GM19467 (cell line): ENCODE measurements at regions not wholly inside any gene's neighbourhood (a gene's known extent, or its start where the extent isn't known, plus 50 kb on each side); places are given as distances from the start of the nearest gene placed in this dataset.

ENCODE experiments used
- ATAC-seq: cut with Tn5 transposase; IDR thresholded peaks from one replicate; pipeline ENCODE4 v1.9.1; 2021; ENCODE audit warnings: mild to moderate bottlenecking, moderate library complexity; ENCODE audit not compliant: unreplicated experiment

- ATAC-seq, result no peak
Measured at GRCh38 chr18:56323673-56324072, 314.7 kb downstream of the TXNL1 start.

GRCh38 chr18:56322406-56322805, 316.0 kb downstream of the TXNL1 start:
- no peak for ATAC-seq

DNA sequence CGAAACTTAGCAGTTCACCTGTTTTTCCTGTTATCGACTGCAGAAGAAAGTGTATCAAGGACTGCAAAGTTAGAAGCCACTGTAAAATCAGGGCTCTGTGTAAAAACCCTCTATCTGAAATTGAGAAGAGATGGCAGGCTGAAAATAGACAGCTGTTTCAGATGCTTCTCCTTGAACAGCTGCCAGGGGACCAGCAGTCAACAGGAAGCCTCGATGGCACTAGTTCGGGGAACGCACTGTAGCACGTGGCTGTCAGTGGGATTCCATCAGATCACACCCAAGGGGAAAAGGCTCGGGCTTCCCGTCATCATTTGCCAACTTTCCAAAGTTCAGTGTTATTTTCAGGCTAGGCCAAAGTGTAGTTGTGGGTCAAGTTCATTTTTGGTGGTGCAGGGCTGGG, 316.9 kb downstream of the TXNL1 start:
- ATAC-seq, result no peak

DNA sequence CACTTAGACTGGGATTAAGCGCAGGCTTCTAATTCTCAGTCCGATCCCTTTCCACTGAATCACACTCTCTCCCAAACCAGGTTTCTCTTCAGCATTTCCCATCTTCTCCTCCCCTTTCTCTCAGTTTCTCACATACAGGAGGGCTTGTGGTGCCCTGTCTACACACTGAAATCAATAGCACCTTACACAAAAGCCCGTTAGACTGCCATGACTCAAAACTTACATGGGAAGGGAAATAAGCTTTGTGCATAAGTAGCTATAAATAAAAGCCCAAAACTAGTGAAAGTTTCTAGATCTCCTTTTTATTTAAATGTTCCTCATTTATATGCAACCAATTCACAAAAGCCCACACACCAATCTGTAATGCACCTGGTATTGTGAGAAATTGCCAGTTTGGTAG, 318.4 kb downstream of the TXNL1 start:
- no peak for ATAC-seq

DNA sequence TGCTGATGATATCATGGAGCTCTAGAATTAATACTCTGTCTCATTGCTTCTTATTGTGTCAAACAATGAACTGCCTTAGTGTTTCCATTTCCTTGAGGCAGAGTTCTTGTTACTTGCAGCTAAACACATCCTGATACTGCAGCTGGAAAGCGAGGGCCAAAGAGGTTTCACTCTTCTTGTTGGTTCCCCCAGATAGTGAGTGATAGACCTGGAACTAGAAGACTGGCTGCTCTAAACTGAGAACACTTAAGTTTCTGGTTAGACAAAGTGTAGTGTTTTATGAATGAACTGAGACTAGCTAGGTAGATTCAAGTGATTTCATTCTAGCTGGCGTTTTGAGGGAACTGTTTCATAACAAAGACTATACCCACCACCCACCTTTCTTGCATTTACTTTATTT, 321.7 kb downstream of the TXNL1 start:
- ATAC-seq, result no peak

- no peak for ATAC-seq
Measured at GRCh38 chr18:56315363-56315762, 323.0 kb downstream of the TXNL1 start.

DNA sequence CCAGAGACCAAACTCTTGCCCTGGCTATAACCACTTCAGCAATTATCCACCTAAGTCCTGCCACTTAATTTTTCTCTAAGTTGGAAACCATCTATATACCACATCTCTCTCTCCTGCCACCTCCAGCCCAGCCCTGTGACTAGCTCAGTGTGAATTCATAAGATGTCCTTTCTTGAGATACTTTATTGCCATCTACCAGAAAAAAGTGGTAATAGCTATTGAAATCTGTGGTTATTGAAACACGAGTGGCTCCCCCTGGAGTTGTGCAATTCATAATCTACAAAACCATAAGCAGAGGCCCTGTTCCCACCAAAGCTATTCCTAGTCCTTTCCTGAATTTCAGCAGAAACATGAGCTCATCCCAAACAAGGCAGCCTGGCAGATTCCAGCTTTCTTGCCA, 324.0 kb downstream of the TXNL1 start:
- ATAC-seq, result no peak

GRCh38 chr18:56312551-56313335, 325.6 kb downstream of the TXNL1 start:
- no peak for ATAC-seq

GRCh38 chr18:56309104-56309503, 329.3 kb downstream of the TXNL1 start:
- no peak for ATAC-seq

GRCh38 chr18:56307354-56308170, 330.8 kb downstream of the TXNL1 start:
- no peak for ATAC-seq

GRCh38 chr18:56306797-56307196, 331.6 kb downstream of the TXNL1 start:
- ATAC-seq, result no peak

DNA sequence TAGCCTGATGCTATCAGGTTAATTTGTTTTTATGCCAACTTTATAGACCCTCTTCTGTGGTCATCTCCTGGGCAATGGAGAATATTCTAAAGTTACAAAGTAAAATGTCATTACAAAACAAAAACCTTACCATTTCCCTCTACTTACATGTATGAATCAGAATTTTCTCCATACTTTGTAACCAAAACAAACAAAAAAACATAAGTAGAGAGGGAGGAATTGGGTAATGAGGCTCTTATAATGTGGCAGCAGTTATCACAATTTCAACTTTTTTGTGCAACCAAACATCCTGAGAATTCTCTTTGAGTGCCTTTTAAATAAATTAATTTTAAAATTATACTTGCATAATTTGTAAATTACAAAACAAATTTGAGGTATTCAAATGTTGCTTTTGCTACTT, 332.8 kb downstream of the TXNL1 start:
- ATAC-seq, result no peak

DNA sequence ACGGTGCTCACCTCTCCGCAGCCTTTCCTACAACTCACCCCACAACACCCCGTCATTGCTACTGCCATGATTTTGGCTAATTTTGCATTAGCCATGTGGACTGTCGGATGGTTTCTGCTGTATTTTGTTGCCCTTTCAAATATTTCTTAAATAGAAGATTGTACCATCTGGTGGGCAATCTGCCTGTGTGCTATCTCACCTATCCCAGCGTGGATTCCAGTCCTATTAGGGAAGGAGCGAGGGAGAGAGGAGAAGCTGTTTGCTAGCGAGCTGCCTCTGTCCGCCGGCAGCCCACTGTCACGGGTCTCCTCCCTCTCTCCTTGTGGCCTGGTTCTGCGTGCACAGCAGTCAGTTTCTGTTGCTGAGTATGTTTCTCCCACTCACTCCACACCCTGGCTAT, 336.2 kb downstream of the TXNL1 start:
- ATAC-seq, result no peak

- ATAC-seq, result no peak
Measured at GRCh38 chr18:56299740-56300139, 338.7 kb downstream of the TXNL1 start.

DNA sequence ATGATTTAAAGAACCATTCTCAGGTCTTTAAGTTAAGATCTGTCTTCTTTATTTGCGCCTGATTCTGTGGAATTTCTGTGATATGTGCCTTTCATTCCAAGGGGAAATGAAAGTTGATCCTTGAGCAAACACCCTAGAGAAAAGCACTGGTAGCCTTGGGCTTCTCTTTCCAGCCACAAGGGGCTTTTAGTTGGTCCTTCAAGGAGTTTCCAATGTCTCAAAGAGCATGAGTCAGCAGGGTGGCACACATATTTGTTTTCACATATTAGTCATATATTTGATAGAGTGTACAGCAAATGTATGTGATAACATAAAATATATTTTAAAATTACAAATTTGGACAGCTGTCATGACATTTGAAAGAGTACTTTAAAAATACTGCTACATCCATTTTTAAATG, 339.5 kb downstream of the TXNL1 start:
- ATAC-seq, result no peak

DNA sequence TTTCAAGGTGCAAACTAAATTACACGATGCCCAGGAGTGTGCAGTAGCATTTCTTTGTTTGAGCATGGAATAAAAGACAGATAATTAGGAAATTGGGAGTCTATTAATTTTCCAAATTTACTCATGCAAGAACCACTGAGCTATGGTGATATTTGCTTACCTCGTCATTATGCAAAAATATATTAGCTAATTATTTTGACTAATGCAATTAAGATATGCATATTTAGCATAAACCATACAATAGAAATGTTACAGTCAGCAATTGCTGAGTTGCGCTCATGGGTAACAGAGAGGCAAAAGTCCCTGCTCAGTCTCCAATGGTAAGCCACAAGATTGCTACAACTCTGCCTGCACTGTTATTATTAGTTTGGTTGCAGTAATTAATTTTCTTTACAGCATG, 342.0 kb downstream of the TXNL1 start:
- ATAC-seq, result no peak

DNA sequence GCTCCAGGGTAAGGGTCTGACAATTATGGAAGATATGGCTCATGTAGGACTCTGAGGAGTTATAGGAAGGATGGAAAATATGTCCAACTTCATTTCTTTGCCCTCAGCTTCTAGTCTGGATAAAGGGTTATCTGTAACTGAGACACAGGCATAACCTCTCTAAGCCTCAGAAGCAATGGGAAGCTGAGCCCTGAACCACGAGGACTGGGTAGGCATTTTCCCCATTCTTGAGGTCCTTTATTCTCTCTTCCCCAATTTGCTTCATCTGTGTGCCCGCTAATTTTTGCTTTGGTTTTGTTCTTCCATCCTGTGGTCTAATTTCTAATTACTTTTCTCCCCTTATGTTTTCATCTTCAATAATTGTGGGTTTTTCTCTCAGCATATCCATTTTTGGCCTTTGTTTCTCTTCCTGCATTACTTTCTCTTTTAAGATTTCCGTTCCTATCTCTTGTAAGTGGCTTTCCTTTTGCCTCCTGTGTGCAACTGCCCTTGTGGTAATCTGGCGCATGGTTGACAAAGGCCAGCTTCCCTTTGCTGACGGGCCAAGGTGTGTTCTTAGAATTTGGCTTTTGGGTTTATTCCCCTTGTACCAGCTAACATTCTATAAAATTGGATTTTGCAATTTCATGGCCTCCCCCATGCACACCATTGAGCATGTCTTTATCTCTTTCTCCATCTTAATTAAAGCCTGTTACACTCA, 343.8 kb downstream of the TXNL1 start:
- no peak for ATAC-seq

DNA sequence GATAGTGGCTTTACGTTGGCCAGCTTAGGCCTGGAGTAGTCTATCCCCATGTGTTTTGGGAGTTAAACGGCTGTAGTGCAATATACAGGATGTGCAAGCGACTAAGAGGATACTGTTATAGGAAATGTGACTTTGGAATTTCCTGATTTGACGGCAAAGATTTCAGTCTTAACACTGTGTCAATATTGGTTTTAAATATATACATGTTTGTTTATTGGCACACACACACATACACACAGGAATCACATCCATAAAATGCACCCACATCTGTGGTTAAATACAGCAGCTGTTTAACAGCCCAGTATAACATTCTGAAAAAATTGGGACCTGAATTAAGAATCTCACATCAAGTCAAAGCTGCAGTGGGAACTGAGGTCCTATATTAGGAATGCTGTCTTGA, 347.1 kb downstream of the TXNL1 start:
- ATAC-seq, result no peak

GRCh38 chr18:56289381-56289780, 349.0 kb downstream of the TXNL1 start:
- no peak for ATAC-seq

GRCh38 chr18:56286775-56287325, 351.5 kb downstream of the TXNL1 start:
- no peak for ATAC-seq

- ATAC-seq, result no peak
Measured at GRCh38 chr18:56285387-56286065, 352.9 kb downstream of the TXNL1 start.
